A549 (cell line): ENCODE measurements at regions not wholly inside any gene's neighbourhood (a gene's known extent, or its start where the extent isn't known, plus 50 kb on each side); places are given as distances from the start of the nearest gene placed in this dataset.

Experiments
- CTCF ChIP-seq: fragments of >200 bp; sonication (Bioruptor Twin); formaldehyde crosslinking; IDR thresholded peaks from 3 replicates; pipeline ENCODE4 v1.5.1; 2016
- HDAC2 ChIP-seq: fragments of 200-600 bp; sonication (generic); IDR thresholded peaks from 2 replicates; pipeline ENCODE4 v1.6.1; 2016
- MAX ChIP-seq: IDR thresholded peaks from 2 replicates; pipeline ENCODE4 v1.6.1; 2012
- POLR2A ChIP-seq: IDR thresholded peaks from 2 replicates; pipeline ENCODE4 v1.6.1; 2012; ENCODE audit warnings: mild to moderate bottlenecking, low read length
- TF ChIP-seq, protein P1 (sequence below): IDR thresholded peaks from 2 replicates; pipeline ENCODE4 v1.6.1; 2012

GRCh38 chr13:31946091-31946770, 85.3 kb upstream of the FRY start:
- TF ChIP-seq CTCF (no peak), HDAC2 (no peak), MAX (no peak), POLR2A (no peak)
- TF ChIP-seq, protein P1, sequence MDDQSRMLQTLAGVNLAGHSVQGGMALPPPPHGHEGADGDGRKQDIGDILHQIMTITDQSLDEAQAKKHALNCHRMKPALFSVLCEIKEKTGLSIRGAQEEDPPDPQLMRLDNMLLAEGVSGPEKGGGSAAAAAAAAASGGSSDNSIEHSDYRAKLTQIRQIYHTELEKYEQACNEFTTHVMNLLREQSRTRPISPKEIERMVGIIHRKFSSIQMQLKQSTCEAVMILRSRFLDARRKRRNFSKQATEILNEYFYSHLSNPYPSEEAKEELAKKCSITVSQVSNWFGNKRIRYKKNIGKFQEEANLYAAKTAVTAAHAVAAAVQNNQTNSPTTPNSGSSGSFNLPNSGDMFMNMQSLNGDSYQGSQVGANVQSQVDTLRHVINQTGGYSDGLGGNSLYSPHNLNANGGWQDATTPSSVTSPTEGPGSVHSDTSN = no peak
